GM12878 (cell line): ENCODE measurements at regions not wholly inside any gene's neighbourhood (a gene's known extent, or its start where the extent isn't known, plus 50 kb on each side); places are given as distances from the start of the nearest gene placed in this dataset.

Source experiments
- CREB1 ChIP-seq: IDR thresholded peaks from 2 replicates; pipeline ENCODE4 v1.6.1; 2012; ENCODE audit warnings: low read depth, mild to moderate bottlenecking, inconsistent platforms
- E4F1 ChIP-seq: fragments of 450-650 bp; IDR thresholded peaks from 2 replicates; pipeline ENCODE4 v1.6.1; 2018; ENCODE audit warnings: borderline replicate concordance, mild to moderate bottlenecking; ENCODE audit not compliant: partially characterized antibody
- ELK1 ChIP-seq: IDR thresholded peaks from 2 replicates; pipeline ENCODE4 v1.6.1; 2012; ENCODE audit warnings: low read depth, low read length, improper control_type of control experiment
- GATAD2B ChIP-seq: fragments of 450-650 bp; conservative IDR thresholded peaks from 2 replicates; pipeline ENCODE4 v1.6.1; 2017; ENCODE audit warnings: low read depth, mild to moderate bottlenecking, moderate library complexity
- HDAC2 ChIP-seq: fragments of 200-600 bp; sonication (generic); IDR thresholded peaks from 2 replicates; pipeline ENCODE4 v1.6.1; 2017
- KAT2A ChIP-seq: conservative IDR thresholded peaks from 2 replicates; pipeline ENCODE4 v1.6.1; 2011; ENCODE audit warnings: low read depth, low read length; ENCODE audit not compliant: control insufficient read depth
- NR2F1 ChIP-seq: fragments of 450-650 bp; conservative IDR thresholded peaks from 2 replicates; pipeline ENCODE4 v1.6.1; 2017; ENCODE audit warnings: mild to moderate bottlenecking
- NRF1 ChIP-seq: conservative IDR thresholded peaks from 2 replicates; pipeline ENCODE4 v1.6.1; 2011; ENCODE audit warnings: mild to moderate bottlenecking, low read depth, low read length, improper control_type of control experiment
- PAX5 ChIP-seq: IDR thresholded peaks from 2 replicates; pipeline ENCODE4 v1.6.1; 2011; ENCODE audit warnings: low read depth, low read length, borderline replicate concordance
- RBBP5 ChIP-seq: fragments of 200-600 bp; sonication (generic); conservative IDR thresholded peaks from 2 replicates; pipeline ENCODE4 v1.6.1; 2016
- SMAD5 ChIP-seq: IDR thresholded peaks from 2 replicates; pipeline ENCODE4 v1.6.1; 2016; ENCODE audit warnings: antibody characterized with exemption, low read depth
- TCF3 ChIP-seq: IDR thresholded peaks from 2 replicates; pipeline ENCODE4 v1.6.1; 2012; ENCODE audit warnings: low read depth, mild to moderate bottlenecking, low read length, borderline replicate concordance; ENCODE audit not compliant: insufficient read depth
- ZBTB4 ChIP-seq: fragments of 450-650 bp; formaldehyde crosslinking; IDR thresholded peaks from 2 replicates; pipeline ENCODE4 v1.4.0; 2022; ENCODE audit warnings: mild to moderate bottlenecking, moderate library complexity
- ZNF384 ChIP-seq: IDR thresholded peaks from 2 replicates; pipeline ENCODE4 v1.6.1; 2012; ENCODE audit warnings: low read depth, mild to moderate bottlenecking, low read length, improper control_type of control experiment, borderline replicate concordance
- ZNF592 ChIP-seq: fragments of 450-650 bp; IDR thresholded peaks from 2 replicates; pipeline ENCODE4 v1.6.1; 2017; ENCODE audit warnings: mild to moderate bottlenecking, moderate library complexity
- TF ChIP-seq, protein P1 (sequence below): IDR thresholded peaks from 2 replicates; pipeline ENCODE4 v1.6.1; 2012; ENCODE audit warnings: low read length, inconsistent platforms

- TF ChIP-seq ZBTB4 (CRISPR knock-in tag): no peak
- TF ChIP-seq, protein P1, sequence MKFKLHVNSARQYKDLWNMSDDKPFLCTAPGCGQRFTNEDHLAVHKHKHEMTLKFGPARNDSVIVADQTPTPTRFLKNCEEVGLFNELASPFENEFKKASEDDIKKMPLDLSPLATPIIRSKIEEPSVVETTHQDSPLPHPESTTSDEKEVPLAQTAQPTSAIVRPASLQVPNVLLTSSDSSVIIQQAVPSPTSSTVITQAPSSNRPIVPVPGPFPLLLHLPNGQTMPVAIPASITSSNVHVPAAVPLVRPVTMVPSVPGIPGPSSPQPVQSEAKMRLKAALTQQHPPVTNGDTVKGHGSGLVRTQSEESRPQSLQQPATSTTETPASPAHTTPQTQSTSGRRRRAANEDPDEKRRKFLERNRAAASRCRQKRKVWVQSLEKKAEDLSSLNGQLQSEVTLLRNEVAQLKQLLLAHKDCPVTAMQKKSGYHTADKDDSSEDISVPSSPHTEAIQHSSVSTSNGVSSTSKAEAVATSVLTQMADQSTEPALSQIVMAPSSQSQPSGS: no peak; the same call in 1 of the 2 replicates
- no peak for TF ChIP-seq TCF3
- TF ChIP-seq HDAC2: no peak
- no peak for TF ChIP-seq SMAD5
- TF ChIP-seq PAX5: no peak
- TF ChIP-seq ZNF384: no peak
- no peak for TF ChIP-seq NRF1
- no peak; the same call in 1 of the 2 replicates for TF ChIP-seq GATAD2B
- TF ChIP-seq ZNF592: no peak
- no peak for TF ChIP-seq E4F1
- no peak for TF ChIP-seq NR2F1
- TF ChIP-seq KAT2A: no peak
- no peak for TF ChIP-seq RBBP5
- no peak; the same call in 1 of the 2 replicates for TF ChIP-seq ELK1
- TF ChIP-seq CREB1: no peak
Observed at GRCh38 chr6:22025468-22026163, 271.2 kb downstream of the PRL start (continued).
